SK-N-SH treated with all-trans-retinoic acid at 6 μM for 48 hours (cell line): ENCODE measurements at regions not wholly inside any gene's neighbourhood (a gene's known extent, or its start where the extent isn't known, plus 50 kb on each side); places are given as distances from the start of the nearest gene placed in this dataset.

ENCODE experiments used
- ATAC-seq: fragments of 200-7000 bp; cut with Tn5 transposase; 3 replicates; pipeline ENCODE4 v1.9.1; 2020; ENCODE audit warnings: mild to moderate bottlenecking, moderate library complexity
- BACH2 ChIP-seq: fragments of 250-450 bp; sonication (Bioruptor Pico); IDR thresholded peaks from 2 replicates; pipeline ENCODE4 v1.9.0; 2021; ENCODE audit warnings: mild to moderate bottlenecking, borderline replicate concordance
- CSDC2 ChIP-seq: fragments of 250-450 bp; sonication (Bioruptor Pico); IDR thresholded peaks from 2 replicates; pipeline ENCODE4 v1.5.0; 2020; ENCODE audit warnings: mild to moderate bottlenecking, moderate library complexity
- ESRRG ChIP-seq: fragments of 250-450 bp; sonication (Bioruptor Pico); IDR thresholded peaks from 2 replicates; pipeline ENCODE4 v1.6.1; 2021; ENCODE audit warnings: mild to moderate bottlenecking
- GLIS3 ChIP-seq: fragments of 250-450 bp; sonication (Bioruptor Pico); IDR thresholded peaks from 2 replicates; pipeline ENCODE4 v1.5.0; 2020; ENCODE audit warnings: mild to moderate bottlenecking, moderate library complexity
- ISL1 ChIP-seq: fragments of 250-450 bp; sonication (Bioruptor Pico); IDR thresholded peaks from 2 replicates; pipeline ENCODE4 v2.1.2; 2022; ENCODE audit warnings: mild to moderate bottlenecking, moderate library complexity
- OSR1 ChIP-seq: fragments of 250-450 bp; sonication (Bioruptor Pico); IDR thresholded peaks from 2 replicates; pipeline ENCODE4 v1.8.0; 2022; ENCODE audit warnings: moderate library complexity, mild to moderate bottlenecking, inconsistent platforms
- RARB ChIP-seq: fragments of 250-450 bp; sonication (Bioruptor Pico); IDR thresholded peaks from 2 replicates; pipeline ENCODE4 v1.8.0; 2021; ENCODE audit warnings: mild to moderate bottlenecking, moderate library complexity
- SNAI2 ChIP-seq: fragments of 250-450 bp; sonication (Bioruptor Pico); IDR thresholded peaks from 2 replicates; pipeline ENCODE4 v1.5.0; 2020; ENCODE audit warnings: mild to moderate bottlenecking, moderate library complexity
- TCF4 ChIP-seq: fragments of 250-450 bp; sonication (Bioruptor Pico); IDR thresholded peaks from 2 replicates; pipeline ENCODE4 v1.8.0; 2021; ENCODE audit warnings: mild to moderate bottlenecking, moderate library complexity, borderline replicate concordance
- TOX ChIP-seq: fragments of 250-450 bp; sonication (Bioruptor Pico); IDR thresholded peaks from 2 replicates; pipeline ENCODE4 v1.8.0; 2021; ENCODE audit warnings: mild to moderate bottlenecking, moderate library complexity, borderline replicate concordance
- ZC3H10 ChIP-seq: fragments of 250-450 bp; sonication (Bioruptor Pico); IDR thresholded peaks from 2 replicates; pipeline ENCODE4 v1.5.1; 2021; ENCODE audit warnings: mild to moderate bottlenecking, moderate library complexity
- ZFP3 ChIP-seq: fragments of 250-450 bp; sonication (Bioruptor Pico); IDR thresholded peaks from 2 replicates; pipeline ENCODE4 v1.5.0; 2020; ENCODE audit warnings: mild to moderate bottlenecking, moderate library complexity
- ZFP30 ChIP-seq: fragments of 450-650 bp; formaldehyde crosslinking; IDR thresholded peaks from 2 replicates; pipeline ENCODE4 v1.5.0; 2022; ENCODE audit warnings: mild to moderate bottlenecking, moderate library complexity
- ZNF565 ChIP-seq: fragments of 450-650 bp; formaldehyde crosslinking; conservative IDR thresholded peaks from 2 replicates; pipeline ENCODE4 v1.5.0; 2020; ENCODE audit warnings: low read depth, mild to moderate bottlenecking, moderate library complexity
- ZNF70 ChIP-seq: fragments of 450-650 bp; formaldehyde crosslinking; IDR thresholded peaks from 2 replicates; pipeline ENCODE4 v1.5.0; 2020; ENCODE audit warnings: mild to moderate bottlenecking, moderate library complexity
- ZNF8 ChIP-seq: fragments of 450-650 bp; formaldehyde crosslinking; IDR thresholded peaks from 2 replicates; pipeline ENCODE4 v1.5.0; 2020; ENCODE audit warnings: mild to moderate bottlenecking, moderate library complexity
- TF ChIP-seq, protein P1 (sequence below): fragments of 250-450 bp; sonication (Bioruptor Pico); IDR thresholded peaks from 2 replicates; pipeline ENCODE4 v1.8.0; 2021; ENCODE audit warnings: low read depth, mild to moderate bottlenecking, moderate library complexity, borderline replicate concordance
- TF ChIP-seq, protein P2 (sequence below): fragments of 250-450 bp; sonication (Bioruptor Pico); IDR thresholded peaks from 2 replicates; pipeline ENCODE4 v1.5.0; 2020; ENCODE audit warnings: mild to moderate bottlenecking, moderate library complexity
- TF ChIP-seq, protein P3 (sequence below): fragments of 250-450 bp; sonication (Bioruptor Pico); IDR thresholded peaks from 2 replicates; pipeline ENCODE4 v1.8.0; 2020; ENCODE audit warnings: mild to moderate bottlenecking, moderate library complexity, borderline replicate concordance

DNA sequence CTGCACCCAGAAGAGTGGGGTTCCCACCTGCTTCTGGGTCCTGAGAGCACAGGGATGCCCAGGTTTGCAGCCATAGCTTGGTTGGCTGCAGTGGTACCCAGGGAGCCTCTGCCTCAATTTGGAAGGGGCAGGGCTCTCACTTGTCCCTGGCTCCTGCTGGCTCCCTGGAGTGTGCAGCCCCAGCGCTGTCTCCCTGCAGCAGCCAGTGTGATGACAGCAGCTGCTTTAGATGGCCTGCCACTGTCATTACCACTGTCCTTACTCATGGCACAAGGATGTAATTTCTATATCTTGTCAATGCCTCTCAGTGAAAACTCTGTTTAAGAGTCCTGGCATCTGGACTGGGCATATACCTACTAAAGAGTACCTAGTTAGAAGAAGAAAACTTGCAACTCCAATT lies 250.9 kb downstream of the KIF20B start:
- ATAC-seq = no peak
- no peak for TF ChIP-seq ZC3H10 (CRISPR knock-in tag)
- no peak for TF ChIP-seq ZNF565 (CRISPR knock-in tag)
- no peak for TF ChIP-seq TCF4 (CRISPR knock-in tag)
- no peak for TF ChIP-seq RARB (CRISPR knock-in tag)
- no peak for TF ChIP-seq ZFP3 (CRISPR knock-in tag)
- TF ChIP-seq, all 23 proteins: peak for 0

GRCh38 chr10:89952751-89953150 lies 251.4 kb downstream of the KIF20B start:
- TF ChIP-seq ZFP3 (CRISPR knock-in tag) (no peak), ZNF8 (CRISPR knock-in tag) (no peak), BACH2 (CRISPR knock-in tag) (no peak), TCF4 (CRISPR knock-in tag) (no peak), RARB (CRISPR knock-in tag) (no peak)
- TF ChIP-seq, all 23 proteins: peak for 0
- no peak for ATAC-seq

GRCh38 chr10:89954061-89954460 lies 252.7 kb downstream of the KIF20B start:
- no peak for TF ChIP-seq ZNF565 (CRISPR knock-in tag)
- no peak for TF ChIP-seq ESRRG (CRISPR knock-in tag)
- TF ChIP-seq, protein P1, sequence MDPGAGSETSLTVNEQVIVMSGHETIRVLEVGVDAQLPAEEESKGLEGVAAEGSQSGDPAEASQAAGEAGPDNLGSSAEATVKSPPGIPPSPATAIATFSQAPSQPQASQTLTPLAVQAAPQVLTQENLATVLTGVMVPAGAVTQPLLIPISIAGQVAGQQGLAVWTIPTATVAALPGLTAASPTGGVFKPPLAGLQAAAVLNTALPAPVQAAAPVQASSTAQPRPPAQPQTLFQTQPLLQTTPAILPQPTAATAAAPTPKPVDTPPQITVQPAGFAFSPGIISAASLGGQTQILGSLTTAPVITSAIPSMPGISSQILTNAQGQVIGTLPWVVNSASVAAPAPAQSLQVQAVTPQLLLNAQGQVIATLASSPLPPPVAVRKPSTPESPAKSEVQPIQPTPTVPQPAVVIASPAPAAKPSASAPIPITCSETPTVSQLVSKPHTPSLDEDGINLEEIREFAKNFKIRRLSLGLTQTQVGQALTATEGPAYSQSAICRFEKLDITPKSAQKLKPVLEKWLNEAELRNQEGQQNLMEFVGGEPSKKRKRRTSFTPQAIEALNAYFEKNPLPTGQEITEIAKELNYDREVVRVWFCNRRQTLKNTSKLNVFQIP (CRISPR knock-in tag) = no peak
- no peak for TF ChIP-seq ZNF70 (CRISPR knock-in tag)
- no peak for TF ChIP-seq ZC3H10 (CRISPR knock-in tag)
- TF ChIP-seq ISL1 = no peak
- no peak for TF ChIP-seq TCF4 (CRISPR knock-in tag)
- TF ChIP-seq TOX = no peak
- TF ChIP-seq, protein P2, sequence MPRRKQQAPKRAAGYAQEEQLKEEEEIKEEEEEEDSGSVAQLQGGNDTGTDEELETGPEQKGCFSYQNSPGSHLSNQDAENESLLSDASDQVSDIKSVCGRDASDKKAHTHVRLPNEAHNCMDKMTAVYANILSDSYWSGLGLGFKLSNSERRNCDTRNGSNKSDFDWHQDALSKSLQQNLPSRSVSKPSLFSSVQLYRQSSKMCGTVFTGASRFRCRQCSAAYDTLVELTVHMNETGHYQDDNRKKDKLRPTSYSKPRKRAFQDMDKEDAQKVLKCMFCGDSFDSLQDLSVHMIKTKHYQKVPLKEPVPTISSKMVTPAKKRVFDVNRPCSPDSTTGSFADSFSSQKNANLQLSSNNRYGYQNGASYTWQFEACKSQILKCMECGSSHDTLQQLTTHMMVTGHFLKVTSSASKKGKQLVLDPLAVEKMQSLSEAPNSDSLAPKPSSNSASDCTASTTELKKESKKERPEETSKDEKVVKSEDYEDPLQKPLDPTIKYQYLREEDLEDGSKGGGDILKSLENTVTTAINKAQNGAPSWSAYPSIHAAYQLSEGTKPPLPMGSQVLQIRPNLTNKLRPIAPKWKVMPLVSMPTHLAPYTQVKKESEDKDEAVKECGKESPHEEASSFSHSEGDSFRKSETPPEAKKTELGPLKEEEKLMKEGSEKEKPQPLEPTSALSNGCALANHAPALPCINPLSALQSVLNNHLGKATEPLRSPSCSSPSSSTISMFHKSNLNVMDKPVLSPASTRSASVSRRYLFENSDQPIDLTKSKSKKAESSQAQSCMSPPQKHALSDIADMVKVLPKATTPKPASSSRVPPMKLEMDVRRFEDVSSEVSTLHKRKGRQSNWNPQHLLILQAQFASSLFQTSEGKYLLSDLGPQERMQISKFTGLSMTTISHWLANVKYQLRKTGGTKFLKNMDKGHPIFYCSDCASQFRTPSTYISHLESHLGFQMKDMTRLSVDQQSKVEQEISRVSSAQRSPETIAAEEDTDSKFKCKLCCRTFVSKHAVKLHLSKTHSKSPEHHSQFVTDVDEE (CRISPR knock-in tag) = no peak
- no peak for TF ChIP-seq RARB (CRISPR knock-in tag)
- no peak for TF ChIP-seq SNAI2 (CRISPR knock-in tag)
- ATAC-seq = no peak

GRCh38 chr10:89954787-89955566 lies 253.6 kb downstream of the KIF20B start:
- no peak for TF ChIP-seq ZNF70 (CRISPR knock-in tag)
- no peak for TF ChIP-seq ZFP30
- no peak for TF ChIP-seq BACH2 (CRISPR knock-in tag)
- TF ChIP-seq ZC3H10 (CRISPR knock-in tag) = no peak
- TF ChIP-seq RARB (CRISPR knock-in tag) = no peak
- TF ChIP-seq GLIS3 = no peak
- TF ChIP-seq CSDC2 = no peak
- TF ChIP-seq ZNF565 (CRISPR knock-in tag) = no peak
- no peak for TF ChIP-seq SNAI2 (CRISPR knock-in tag)
- no peak for TF ChIP-seq TCF4 (CRISPR knock-in tag)
- TF ChIP-seq OSR1 (CRISPR knock-in tag) = no peak
- no peak for TF ChIP-seq TOX
- TF ChIP-seq, protein P3, sequence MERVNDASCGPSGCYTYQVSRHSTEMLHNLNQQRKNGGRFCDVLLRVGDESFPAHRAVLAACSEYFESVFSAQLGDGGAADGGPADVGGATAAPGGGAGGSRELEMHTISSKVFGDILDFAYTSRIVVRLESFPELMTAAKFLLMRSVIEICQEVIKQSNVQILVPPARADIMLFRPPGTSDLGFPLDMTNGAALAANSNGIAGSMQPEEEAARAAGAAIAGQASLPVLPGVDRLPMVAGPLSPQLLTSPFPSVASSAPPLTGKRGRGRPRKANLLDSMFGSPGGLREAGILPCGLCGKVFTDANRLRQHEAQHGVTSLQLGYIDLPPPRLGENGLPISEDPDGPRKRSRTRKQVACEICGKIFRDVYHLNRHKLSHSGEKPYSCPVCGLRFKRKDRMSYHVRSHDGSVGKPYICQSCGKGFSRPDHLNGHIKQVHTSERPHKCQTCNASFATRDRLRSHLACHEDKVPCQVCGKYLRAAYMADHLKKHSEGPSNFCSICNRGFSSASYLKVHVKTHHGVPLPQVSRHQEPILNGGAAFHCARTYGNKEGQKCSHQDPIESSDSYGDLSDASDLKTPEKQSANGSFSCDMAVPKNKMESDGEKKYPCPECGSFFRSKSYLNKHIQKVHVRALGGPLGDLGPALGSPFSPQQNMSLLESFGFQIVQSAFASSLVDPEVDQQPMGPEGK (CRISPR knock-in tag) = no peak
- no peak for TF ChIP-seq ESRRG (CRISPR knock-in tag)
- no peak for TF ChIP-seq ISL1
- peak; percentile 30; the same call in 1 of the 3 replicates for ATAC-seq
